ENCODE measurements at regions not wholly inside any gene's neighbourhood (a gene's known extent, or its start where the extent isn't known, plus 50 kb on each side); places are given as distances from the start of the nearest gene placed in this dataset.

DNA sequence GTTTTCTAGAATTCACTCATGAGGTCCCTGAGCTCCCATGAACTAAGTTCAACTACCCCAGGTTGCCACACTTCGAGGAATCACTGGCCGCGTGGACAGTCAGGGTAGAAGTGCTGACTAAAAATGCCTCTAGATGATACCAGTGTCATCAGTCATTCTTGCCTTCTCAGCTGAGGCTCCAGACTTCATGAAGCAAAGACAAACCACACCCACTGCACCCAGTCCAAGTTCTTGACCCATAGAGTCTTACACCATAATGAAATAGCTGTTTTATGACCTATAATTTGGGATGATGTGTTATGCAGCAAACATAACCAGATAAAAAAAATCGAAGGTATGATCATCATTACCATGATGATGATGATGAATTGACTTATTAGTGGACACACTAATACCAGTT is 632.9 kb upstream of the TLE4 start:
- Histone ChIP-seq H3K4me1 (no peaks in the 10 kb centered on the region), H3K27me3 (ENCODE audit: low read depth) (no peaks in the 10 kb centered on the region), H3K36me3 (no peaks in the 10 kb centered on the region), H3K4me3 (no peak overlapping the region), H3K27ac (no peak overlapping the region), H3K9me3 (no peaks in the 10 kb centered on the region)
- ATAC-seq (no peak), DNase-seq (no peak)
- intact Hi-C loops (cut with DNase I), result no loop called here
- TF ChIP-seq, protein P1, sequence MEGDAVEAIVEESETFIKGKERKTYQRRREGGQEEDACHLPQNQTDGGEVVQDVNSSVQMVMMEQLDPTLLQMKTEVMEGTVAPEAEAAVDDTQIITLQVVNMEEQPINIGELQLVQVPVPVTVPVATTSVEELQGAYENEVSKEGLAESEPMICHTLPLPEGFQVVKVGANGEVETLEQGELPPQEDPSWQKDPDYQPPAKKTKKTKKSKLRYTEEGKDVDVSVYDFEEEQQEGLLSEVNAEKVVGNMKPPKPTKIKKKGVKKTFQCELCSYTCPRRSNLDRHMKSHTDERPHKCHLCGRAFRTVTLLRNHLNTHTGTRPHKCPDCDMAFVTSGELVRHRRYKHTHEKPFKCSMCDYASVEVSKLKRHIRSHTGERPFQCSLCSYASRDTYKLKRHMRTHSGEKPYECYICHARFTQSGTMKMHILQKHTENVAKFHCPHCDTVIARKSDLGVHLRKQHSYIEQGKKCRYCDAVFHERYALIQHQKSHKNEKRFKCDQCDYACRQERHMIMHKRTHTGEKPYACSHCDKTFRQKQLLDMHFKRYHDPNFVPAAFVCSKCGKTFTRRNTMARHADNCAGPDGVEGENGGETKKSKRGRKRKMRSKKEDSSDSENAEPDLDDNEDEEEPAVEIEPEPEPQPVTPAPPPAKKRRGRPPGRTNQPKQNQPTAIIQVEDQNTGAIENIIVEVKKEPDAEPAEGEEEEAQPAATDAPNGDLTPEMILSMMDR (IDR thresholded peaks at IDR 0.05), result no peak

DNA sequence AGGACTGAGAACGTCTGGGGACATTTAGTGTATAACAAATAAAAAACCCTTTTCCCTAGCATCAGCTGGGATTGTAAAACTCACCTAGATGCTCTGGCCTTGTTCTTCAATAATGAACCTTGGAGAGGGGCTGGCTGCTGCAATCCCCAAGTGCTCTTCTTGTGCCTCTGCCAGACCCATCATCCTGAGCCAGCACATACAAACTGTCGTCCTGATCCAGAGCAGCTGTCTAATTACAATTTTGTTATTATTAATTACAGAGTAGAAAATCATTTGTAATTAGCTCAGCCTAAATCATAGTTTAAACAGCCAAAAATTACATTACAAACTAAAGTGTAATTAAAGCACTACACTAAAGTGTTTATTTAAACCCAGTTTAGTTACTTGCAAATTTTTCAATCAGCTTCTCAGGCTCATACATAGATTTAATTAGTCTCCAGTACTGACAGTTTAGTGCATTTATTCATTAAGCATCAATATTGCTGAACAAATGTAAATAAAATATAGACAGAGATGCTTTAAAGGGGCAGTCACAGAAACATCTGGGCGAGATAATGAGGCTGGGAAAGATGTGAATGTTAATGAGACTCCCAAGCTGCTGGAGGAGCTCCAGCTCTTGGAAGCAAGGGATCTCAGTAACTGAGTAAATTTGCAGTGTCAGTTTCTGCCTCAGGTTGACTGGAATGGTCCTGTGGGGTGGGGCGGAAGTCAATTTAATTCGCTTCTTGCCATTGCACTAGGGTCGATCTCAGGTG is 632.3 kb upstream of the TLE4 start:
- H3K9me3 ChIP-seq, result no peaks in the 10 kb centered on the region
- H3K4me3 ChIP-seq, result no peak overlapping the region
- TF ChIP-seq, protein P1 (IDR thresholded peaks at IDR 0.05), result no peak
- no peaks in the 10 kb centered on the region for H3K27me3 ChIP-seq (ENCODE audit: low read depth)
- H3K36me3 ChIP-seq, result no peaks in the 10 kb centered on the region
- intact Hi-C loops (cut with DNase I), result no loop called here
- ATAC-seq, result no peak
- no peaks in the 10 kb centered on the region for H3K4me1 ChIP-seq
- DNase-seq, result no peak
- no peak overlapping the region for H3K27ac ChIP-seq

DNA sequence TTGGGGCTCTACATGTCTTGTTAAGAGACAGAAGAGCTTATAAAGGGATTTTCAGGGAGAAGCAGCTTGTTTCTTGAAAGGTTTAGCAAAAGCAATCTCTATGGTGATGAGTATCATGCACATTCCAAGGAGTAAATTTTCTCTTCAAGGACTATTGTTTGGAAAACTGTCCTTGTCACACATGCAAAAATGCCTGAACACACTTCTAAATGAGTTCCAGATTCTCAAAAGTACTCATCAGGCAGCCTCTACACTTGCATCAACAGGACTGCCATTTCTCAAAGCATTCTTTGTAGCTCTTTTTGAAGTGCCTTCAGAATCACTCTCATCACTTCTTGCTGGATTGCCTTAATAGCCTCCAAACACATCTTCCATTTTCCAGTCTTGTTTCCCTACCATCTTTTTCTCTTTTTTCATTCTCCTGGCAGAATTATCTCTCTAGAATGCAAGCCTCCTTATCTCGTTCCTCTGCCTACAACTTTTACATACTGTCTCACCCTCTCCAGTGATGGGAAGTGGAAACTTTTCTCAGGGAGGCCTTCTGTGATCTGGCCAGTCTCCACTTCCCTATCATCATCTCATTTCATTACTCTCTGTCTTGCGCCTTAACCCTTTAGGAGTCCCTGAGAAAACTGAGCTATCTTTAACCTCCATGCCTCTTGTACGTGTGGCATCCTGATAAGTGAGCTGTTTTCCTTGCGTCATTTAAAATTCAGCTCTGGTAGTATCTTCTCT is 631.5 kb upstream of the TLE4 start:
- DNase-seq (no peak), ATAC-seq (no peak)
- no peaks in the 10 kb centered on the region for H3K4me1 ChIP-seq
- no peaks in the 10 kb centered on the region for H3K36me3 ChIP-seq
- H3K9me3 ChIP-seq, result no peaks in the 10 kb centered on the region
- no peak overlapping the region for H3K4me3 ChIP-seq
- intact Hi-C loops (cut with DNase I), result no loop called here
- H3K27ac ChIP-seq, result no peak overlapping the region
- TF ChIP-seq, protein P1 (IDR thresholded peaks at IDR 0.05), result no peak
- no peaks in the 10 kb centered on the region for H3K27me3 ChIP-seq (ENCODE audit: low read depth)

DNA sequence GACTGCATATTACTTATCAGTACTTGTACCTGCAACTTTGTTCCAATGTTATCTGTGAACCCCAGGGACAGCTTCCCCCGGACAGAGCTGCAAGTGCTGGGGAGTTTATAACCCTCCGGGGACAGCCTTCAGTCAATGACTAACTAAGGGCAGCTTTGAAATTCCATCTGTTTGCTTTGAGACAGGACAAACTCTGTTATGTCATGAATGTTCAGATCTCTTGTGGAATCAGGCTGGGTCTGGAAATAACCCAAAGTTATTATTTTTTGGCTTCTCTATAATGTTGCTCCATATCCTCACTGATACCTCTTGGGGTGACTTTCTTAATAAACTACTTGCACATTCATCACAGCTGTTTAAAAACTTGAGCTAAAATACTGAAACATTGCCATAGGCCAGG is 617.5 kb upstream of the TLE4 start:
- peaks cover 1% of the 10 kb centered on the region for H3K9me3 ChIP-seq
- DNase-seq, result no peak
- intact Hi-C loops (cut with DNase I), result no loop called here
- no peak overlapping the region for H3K27ac ChIP-seq
- no peak overlapping the region for H3K4me3 ChIP-seq
- H3K36me3 ChIP-seq, result no peaks in the 10 kb centered on the region
- H3K4me1 ChIP-seq, result no peaks in the 10 kb centered on the region
- TF ChIP-seq, protein P1 (IDR thresholded peaks at IDR 0.05), result no peak
- no peak for ATAC-seq
- H3K27me3 ChIP-seq (ENCODE audit: low read depth), result no peaks in the 10 kb centered on the region

DNA sequence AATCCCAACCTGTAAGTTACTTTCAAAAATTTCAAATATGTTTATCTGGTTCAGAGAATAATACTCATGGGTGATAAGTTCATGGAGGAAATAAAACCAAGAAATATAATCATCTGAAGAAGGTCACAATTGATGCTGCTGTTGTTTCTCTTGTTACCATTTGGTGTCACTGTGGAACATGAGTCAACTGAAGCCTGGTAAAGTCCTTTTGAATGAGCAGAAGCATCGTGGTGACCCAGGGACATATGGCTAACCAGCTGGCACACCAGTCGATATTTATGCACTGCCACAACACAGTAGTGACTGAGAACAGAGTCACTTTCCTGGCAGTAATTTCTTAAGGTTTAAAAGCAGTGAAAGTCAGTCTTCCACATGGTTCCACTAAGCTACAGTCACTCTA is 612.9 kb upstream of the TLE4 start:
- Histone ChIP-seq H3K9me3 (peaks cover 6% of the 10 kb centered on the region), H3K27ac (no peak overlapping the region), H3K27me3 (ENCODE audit: low read depth) (no peaks in the 10 kb centered on the region), H3K4me1 (no peaks in the 10 kb centered on the region), H3K4me3 (no peak overlapping the region), H3K36me3 (no peaks in the 10 kb centered on the region)
- DNase-seq, result no peak
- TF ChIP-seq, protein P1 (IDR thresholded peaks at IDR 0.05), result no peak
- intact Hi-C loops (cut with DNase I), result no loop called here
- no peak for ATAC-seq

All from lower lobe of right lung (tissue), 2 donors.